NCI-H510A (cell line): ENCODE measurements at regions not wholly inside any gene's neighbourhood (a gene's known extent, or its start where the extent isn't known, plus 50 kb on each side); places are given as distances from the start of the nearest gene placed in this dataset.

ENCODE experiments used
- DNase-seq: peaks from one replicate; lab custom pipeline; 2025; lab: John Stamatoyannopoulos, UW

GRCh38 chr20:41669708-41670263, 51.6 kb upstream of the CHD6 start:
- DNase-seq = no peak

- no peak for DNase-seq
These were observed 50.0 kb upstream of the CHD6 start for GRCh38 chr20:41668057-41668749.
